BLaER1 treated with 17β-estradiol and CSF1 and Interleukin-3, amounts not matched to agents 10 nM and 100 nM (cell line): ENCODE measurements at regions not wholly inside any gene's neighbourhood (a gene's known extent, or its start where the extent isn't known, plus 50 kb on each side); places are given as distances from the start of the nearest gene placed in this dataset.
A peak's percentile ranks its signal among the peaks of the same experiment; 100 is the strongest.

Source experiments
- H3K27ac ChIP-seq, 11 experiments: shearing (Covaris generic); formaldehyde crosslinking; 2 replicates each; pipeline ENCODE4 v1.8.1; 2022
- H3K27me3 ChIP-seq, 11 experiments: shearing (Covaris generic); formaldehyde crosslinking; 2 replicates each; pipeline ENCODE4 v1.8.1; 2022
- H3K36me3 ChIP-seq, 11 experiments: shearing (Covaris generic); formaldehyde crosslinking; 2 replicates each; pipeline ENCODE4 v1.8.1; 2022
- H3K4me1 ChIP-seq, 10 experiments: shearing (Covaris generic); formaldehyde crosslinking; 2 replicates each; pipeline ENCODE4 v1.8.1; 2022
- H3K4me2 ChIP-seq, 11 experiments: shearing (Covaris generic); formaldehyde crosslinking; 2 replicates each; pipeline ENCODE4 v1.8.1; 2022
- H3K4me3 ChIP-seq, 10 experiments: shearing (Covaris generic); formaldehyde crosslinking; 2 replicates each; pipeline ENCODE4 v1.8.1; 2022
- H3K9ac ChIP-seq, 11 experiments: shearing (Covaris generic); formaldehyde crosslinking; 2 replicates each; pipeline ENCODE4 v1.8.1; 2022
- H3K9me3 ChIP-seq, 11 experiments: shearing (Covaris generic); formaldehyde crosslinking; replicated peaks in 1 of 11; 2 replicates each; pipeline ENCODE4 v1.8.1; 2022
- H4K20me1 ChIP-seq, 11 experiments: shearing (Covaris generic); formaldehyde crosslinking; 2 replicates each; pipeline ENCODE4 v1.8.1; 2022
- Cebpa-rat ChIP-seq, 11 experiments: shearing (Covaris generic); IDR thresholded peaks; 2 replicates each; pipeline ENCODE4 v1.8.1; 2022

DNA sequence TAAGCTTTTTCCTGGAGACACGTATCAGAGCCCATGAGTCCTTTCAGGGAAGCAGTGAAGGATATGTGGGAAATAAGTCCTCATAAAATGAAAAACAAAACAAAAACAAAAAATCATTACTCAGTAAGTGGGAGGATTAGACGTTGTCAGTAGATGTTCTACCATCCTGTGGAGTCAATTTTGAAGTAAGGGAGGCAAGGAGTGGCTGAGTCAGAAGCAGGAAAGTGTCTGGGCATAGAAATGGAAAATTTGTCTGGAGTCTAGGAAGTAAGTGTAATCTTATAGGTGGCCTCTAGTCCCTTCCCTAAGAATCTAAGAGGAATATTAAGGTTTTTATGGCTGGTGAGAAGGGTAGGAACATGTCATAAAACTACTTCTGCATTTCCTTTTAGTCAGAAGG, 339.8 kb upstream of the SEMA6D start:
- no peaks in the 10 kb centered on the region for H3K36me3 ChIP-seq
- no peak overlapping the region for H3K27ac ChIP-seq
- no peak for TF ChIP-seq Cebpa-rat (IDR thresholded peaks at IDR 0.05)
- no peaks in the 10 kb centered on the region for H4K20me1 ChIP-seq
- no peak overlapping the region for H3K4me3 ChIP-seq
- H3K27me3 ChIP-seq = no peaks in the 10 kb centered on the region
- H3K9ac ChIP-seq = no peak overlapping the region
- H3K9me3 ChIP-seq = no peaks in the 10 kb centered on the region
- H3K4me2 ChIP-seq = 0 out of 22 replicates have a peak overlapping the region, but pooled peaks of 1 of the 11 experiments have one; percentile 6
- peaks cover 0 to 35% (median 9%) of the 10 kb centered on the region in 10 experiments; a peak in 14 of 20 replicates for H3K4me1 ChIP-seq

DNA sequence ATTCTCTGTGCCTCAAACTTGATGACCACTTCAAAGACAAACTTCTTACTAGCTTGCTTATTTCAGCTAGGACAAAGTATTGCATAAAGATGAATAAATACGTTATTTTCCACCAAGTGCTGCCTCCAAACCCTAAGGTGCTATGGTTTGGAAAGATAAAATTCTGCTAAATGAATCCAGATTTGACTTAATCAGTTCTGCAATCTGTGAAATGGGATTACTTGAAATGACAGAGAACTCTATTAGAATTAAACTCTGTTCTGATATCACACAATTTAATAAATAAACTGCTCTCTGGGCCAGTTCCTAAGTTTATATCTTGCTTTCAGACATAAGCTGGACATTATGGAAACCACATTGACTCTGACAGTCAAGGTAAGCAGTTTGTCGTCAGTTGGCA, 338.8 kb upstream of the SEMA6D start:
- peak overlapping the region in 5 of 11 experiments; percentile 3 to 49 (median 35); a peak in 5 of 22 replicates for H3K4me2 ChIP-seq
- peaks cover 0 to 35% (median 9%) of the 10 kb centered on the region in 10 experiments; a peak in 14 of 20 replicates for H3K4me1 ChIP-seq
- TF ChIP-seq Cebpa-rat (IDR thresholded peaks at IDR 0.05) = no peak
- H3K27me3 ChIP-seq = no peaks in the 10 kb centered on the region
- no peak overlapping the region for H3K9ac ChIP-seq
- H3K9me3 ChIP-seq = no peaks in the 10 kb centered on the region
- H3K4me3 ChIP-seq = no peak overlapping the region
- H4K20me1 ChIP-seq = no peaks in the 10 kb centered on the region
- no peak overlapping the region for H3K27ac ChIP-seq
- H3K36me3 ChIP-seq = no peaks in the 10 kb centered on the region

DNA sequence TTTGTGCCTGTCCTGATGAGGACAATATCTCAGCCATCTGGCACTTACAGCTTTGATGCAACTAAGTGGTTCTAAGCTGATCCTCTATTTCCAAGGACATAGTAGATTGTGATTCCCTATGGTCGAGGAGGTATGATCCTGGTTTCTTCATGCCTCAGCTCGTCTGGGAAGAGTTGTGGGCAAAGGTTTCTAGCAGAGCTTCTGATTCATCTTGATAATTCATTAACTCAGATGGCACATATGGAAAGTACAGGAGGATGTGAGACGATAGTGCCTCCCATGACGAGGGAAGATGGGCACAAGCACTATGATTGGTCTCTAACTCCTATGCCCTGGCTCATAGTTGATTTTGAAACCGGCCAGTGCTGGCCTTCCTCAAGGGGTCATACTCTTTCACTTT, 334.2 kb upstream of the SEMA6D start:
- H3K4me2 ChIP-seq = no peak overlapping the region
- no peak for TF ChIP-seq Cebpa-rat (IDR thresholded peaks at IDR 0.05)
- H4K20me1 ChIP-seq = no peaks in the 10 kb centered on the region
- no peak overlapping the region for H3K27ac ChIP-seq
- H3K9ac ChIP-seq = no peak overlapping the region
- no peaks in the 10 kb centered on the region for H3K9me3 ChIP-seq
- H3K4me3 ChIP-seq = no peak overlapping the region
- no peaks in the 10 kb centered on the region for H3K36me3 ChIP-seq
- H3K4me1 ChIP-seq = peaks cover 0 to 9% (median 6%) of the 10 kb centered on the region in 10 experiments; a peak in 9 of 20 replicates
- no peaks in the 10 kb centered on the region for H3K27me3 ChIP-seq

DNA sequence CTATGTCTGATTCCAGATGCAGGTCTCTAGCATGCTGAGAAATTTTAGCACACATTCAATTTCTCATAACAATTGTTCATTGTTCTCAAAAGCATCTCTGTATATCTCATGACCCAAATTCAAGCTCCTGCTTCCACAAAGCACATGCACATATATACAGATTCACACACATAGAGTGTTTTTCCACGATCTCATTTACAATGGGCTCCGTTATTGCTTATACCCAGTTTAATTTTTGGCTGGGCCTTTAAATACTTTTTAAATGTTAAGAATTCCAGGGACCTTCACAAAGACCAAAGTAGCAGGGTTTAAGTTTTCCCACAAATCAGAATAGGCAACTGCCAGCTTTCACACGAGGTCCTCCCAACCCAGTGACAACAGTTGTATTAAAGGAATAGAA, 333.5 kb upstream of the SEMA6D start:
- H3K36me3 ChIP-seq = no peaks in the 10 kb centered on the region
- H3K9ac ChIP-seq = no peak overlapping the region
- no peaks in the 10 kb centered on the region for H3K9me3 ChIP-seq
- H4K20me1 ChIP-seq = no peaks in the 10 kb centered on the region
- H3K27me3 ChIP-seq = no peaks in the 10 kb centered on the region
- H3K27ac ChIP-seq = no peak overlapping the region
- no peak for TF ChIP-seq Cebpa-rat (IDR thresholded peaks at IDR 0.05)
- H3K4me3 ChIP-seq = no peak overlapping the region
- peaks cover 0 to 4% (median 0%) of the 10 kb centered on the region in 10 experiments; a peak in 2 of 20 replicates for H3K4me1 ChIP-seq
- H3K4me2 ChIP-seq = no peak overlapping the region

DNA sequence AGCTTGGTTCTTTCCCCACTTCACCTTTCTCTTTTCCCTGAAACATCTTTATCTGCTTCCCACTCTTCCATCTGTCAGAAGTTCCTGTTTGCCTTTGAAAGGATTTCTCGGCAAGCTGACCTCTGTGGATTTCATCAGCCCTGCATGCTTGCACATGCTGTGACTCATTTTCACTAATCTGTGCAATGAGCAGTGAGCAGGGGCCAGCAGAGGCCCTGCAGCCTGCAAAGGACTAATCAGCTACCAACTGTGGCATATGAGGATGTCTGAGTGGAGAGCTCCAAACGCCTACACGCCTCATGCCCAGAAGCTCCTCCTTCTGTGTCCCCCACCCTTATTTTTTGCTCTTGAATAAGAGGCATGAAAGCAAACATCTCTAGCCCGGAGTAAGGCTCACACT, 333.0 kb upstream of the SEMA6D start:
- Histone ChIP-seq H3K4me2 (peak overlapping the region in 1 of 11 experiments; percentile 34; a peak in 1 of 22 replicates), H3K27me3 (no peaks in the 10 kb centered on the region), H3K9me3 (no peaks in the 10 kb centered on the region), H3K27ac (no peak overlapping the region), H3K4me3 (no peak overlapping the region), H3K4me1 (peaks cover 0 to 4% (median 0%) of the 10 kb centered on the region in 10 experiments; a peak in 1 of 20 replicates), H3K36me3 (no peaks in the 10 kb centered on the region), H4K20me1 (no peaks in the 10 kb centered on the region), H3K9ac (no peak overlapping the region)
- TF ChIP-seq Cebpa-rat (IDR thresholded peaks at IDR 0.05) = no peak

DNA sequence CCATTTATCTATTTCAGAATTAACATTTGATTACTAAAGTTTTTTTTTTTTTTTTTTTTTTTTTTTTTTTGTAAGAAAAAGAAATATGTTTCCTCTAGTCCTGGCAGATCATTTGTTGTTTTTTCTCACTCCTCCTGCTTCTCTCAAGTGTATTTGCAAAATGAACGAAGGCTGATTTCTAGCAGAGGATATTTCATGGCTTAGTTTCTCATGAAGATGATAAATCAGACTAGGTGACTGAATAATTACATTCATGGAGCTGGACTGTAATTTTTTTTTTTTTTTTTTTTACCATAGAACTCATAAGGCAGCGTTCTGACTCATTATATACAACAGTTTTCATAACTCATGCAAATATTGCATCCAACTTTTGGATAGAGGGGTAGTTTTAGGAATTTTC, 332.5 kb upstream of the SEMA6D start:
- Histone ChIP-seq H4K20me1 (no peaks in the 10 kb centered on the region), H3K4me3 (no peak overlapping the region), H3K9ac (no peak overlapping the region), H3K4me2 (no peak overlapping the region), H3K9me3 (no peaks in the 10 kb centered on the region), H3K36me3 (no peaks in the 10 kb centered on the region), H3K27ac (no peak overlapping the region), H3K27me3 (no peaks in the 10 kb centered on the region), H3K4me1 (peaks cover 0 to 4% (median 0%) of the 10 kb centered on the region in 10 experiments; a peak in 1 of 20 replicates)
- TF ChIP-seq Cebpa-rat (IDR thresholded peaks at IDR 0.05) = no peak

DNA sequence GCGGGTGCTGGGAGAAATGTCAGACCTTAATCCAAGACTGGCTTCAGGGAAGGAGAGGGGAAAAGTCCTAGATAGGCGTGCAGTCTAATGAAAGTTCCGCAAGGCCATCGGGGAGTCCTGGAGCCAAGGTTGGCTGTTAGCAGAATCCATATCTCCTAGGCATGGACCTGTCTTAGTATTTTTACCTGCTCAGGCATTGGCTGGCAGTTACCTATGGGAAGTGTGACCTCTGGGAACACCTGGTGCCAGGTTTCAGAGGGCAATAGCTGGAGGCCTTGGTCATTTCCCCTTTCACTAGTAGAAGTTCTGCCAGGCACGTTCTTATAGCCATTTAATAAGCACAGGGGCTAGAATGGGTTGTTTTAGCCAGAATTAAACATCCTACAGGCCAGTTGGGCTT, 330.8 kb upstream of the SEMA6D start:
- Histone ChIP-seq H3K9me3 (no peaks in the 10 kb centered on the region), H3K27ac (no peak overlapping the region), H3K27me3 (no peaks in the 10 kb centered on the region), H3K4me3 (no peak overlapping the region), H3K4me1 (peaks cover 0 to 20% (median 0%) of the 10 kb centered on the region in 10 experiments; a peak in 3 of 20 replicates), H3K9ac (no peak overlapping the region), H3K36me3 (no peaks in the 10 kb centered on the region), H4K20me1 (no peaks in the 10 kb centered on the region), H3K4me2 (no peak overlapping the region)
- no peak for TF ChIP-seq Cebpa-rat (IDR thresholded peaks at IDR 0.05)

DNA sequence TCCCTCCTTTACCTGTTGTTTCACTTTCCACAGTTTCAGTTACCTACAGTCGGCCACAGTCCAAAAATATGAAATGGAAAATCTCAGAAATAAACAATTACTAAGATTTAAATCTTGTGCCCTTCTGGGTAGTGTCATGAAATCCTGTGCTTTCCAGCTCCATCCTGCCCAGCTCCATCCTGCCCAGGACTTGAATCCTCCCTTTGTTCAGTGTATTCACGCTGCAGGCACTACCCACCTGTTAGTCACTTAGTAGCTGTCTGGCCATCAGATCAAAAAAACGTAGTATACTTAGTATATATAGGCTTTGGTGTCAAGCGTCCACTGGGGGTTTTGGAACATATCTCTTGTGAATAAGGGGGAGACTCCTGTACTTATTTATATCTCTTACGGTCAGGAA, 329.0 kb upstream of the SEMA6D start:
- Histone ChIP-seq H3K4me3 (no peak overlapping the region), H3K36me3 (no peaks in the 10 kb centered on the region), H3K27ac (no peak overlapping the region), H3K27me3 (no peaks in the 10 kb centered on the region), H4K20me1 (no peaks in the 10 kb centered on the region), H3K4me2 (no peak overlapping the region), H3K9me3 (no peaks in the 10 kb centered on the region), H3K9ac (no peak overlapping the region), H3K4me1 (peaks cover 0 to 26% (median 0%) of the 10 kb centered on the region in 10 experiments; a peak in 3 of 20 replicates)
- no peak for TF ChIP-seq Cebpa-rat (IDR thresholded peaks at IDR 0.05)

DNA sequence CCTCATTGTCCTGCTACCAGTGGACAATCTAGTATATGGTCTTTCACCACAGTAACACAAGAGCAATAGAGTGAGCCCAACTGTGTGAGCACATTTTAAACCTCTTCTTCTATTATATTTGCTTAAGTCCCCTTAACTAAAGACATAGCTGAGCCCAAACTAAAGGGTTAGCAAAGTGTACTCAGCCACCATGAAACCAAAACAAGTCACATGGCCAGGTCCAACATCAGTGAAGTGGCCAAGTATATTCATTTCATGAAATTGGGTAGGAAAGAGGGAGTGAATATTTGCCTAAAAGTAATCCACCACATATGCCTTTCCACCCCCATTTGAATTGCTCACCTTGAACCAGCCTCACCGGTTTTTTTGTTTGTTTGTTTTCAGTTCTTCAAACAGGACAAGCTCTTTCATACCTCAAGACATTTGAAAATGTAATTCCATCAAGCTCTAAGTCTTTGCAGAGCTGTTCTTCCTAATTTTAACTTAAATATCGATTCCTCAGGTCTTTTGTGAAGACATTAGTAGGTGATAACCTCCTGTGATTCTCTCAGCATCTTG, 327.0 kb upstream of the SEMA6D start:
- H3K4me1 ChIP-seq = peaks cover 0 to 38% (median 8%) of the 10 kb centered on the region in 10 experiments; a peak in 14 of 20 replicates
- H3K9me3 ChIP-seq = no peaks in the 10 kb centered on the region
- H3K27ac ChIP-seq = no peak overlapping the region
- no peak overlapping the region for H3K9ac ChIP-seq
- no peak for TF ChIP-seq Cebpa-rat (IDR thresholded peaks at IDR 0.05)
- peak overlapping the region in 2 of 11 experiments; percentile 2 to 23; a peak in 3 of 22 replicates for H3K4me2 ChIP-seq
- no peaks in the 10 kb centered on the region for H4K20me1 ChIP-seq
- no peaks in the 10 kb centered on the region for H3K36me3 ChIP-seq
- H3K4me3 ChIP-seq = no peak overlapping the region
- no peaks in the 10 kb centered on the region for H3K27me3 ChIP-seq

DNA sequence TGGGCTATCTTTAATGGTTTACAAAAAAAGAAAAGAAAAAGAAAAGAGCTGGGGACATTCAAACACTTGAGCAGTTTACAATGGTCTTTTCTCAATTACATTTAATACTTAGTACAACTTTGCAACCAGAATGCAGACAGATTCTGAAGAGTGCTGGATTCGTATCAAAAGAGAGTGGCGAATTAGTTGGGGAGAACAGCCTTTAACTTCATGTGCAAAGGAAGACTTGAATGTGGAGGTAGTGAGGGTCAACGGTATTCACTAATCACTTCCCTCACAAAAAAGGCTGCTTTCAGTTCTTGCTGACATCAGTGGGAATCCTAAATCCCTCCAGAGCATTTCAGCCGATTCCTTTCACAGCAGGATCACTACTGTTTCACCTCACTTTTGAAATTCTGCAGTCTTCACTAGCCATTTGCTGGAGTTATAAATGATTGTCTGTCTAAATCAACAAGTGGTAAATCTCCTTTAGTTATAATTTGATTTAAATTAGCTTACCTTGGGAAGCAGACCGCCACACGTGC, 323.0 kb upstream of the SEMA6D start:
- no peaks in the 10 kb centered on the region for H3K36me3 ChIP-seq
- no peak for TF ChIP-seq Cebpa-rat (IDR thresholded peaks at IDR 0.05)
- peaks cover 3 to 53% (median 16%) of the 10 kb centered on the region in 10 experiments; a peak in 15 of 20 replicates for H3K4me1 ChIP-seq
- H3K4me2 ChIP-seq = peak overlapping the region in 4 of 11 experiments; percentile 26 to 75 (median 54); a peak in 6 of 22 replicates
- peak overlapping the region in 6 of 11 experiments; percentile 1 to 48 (median 13); a peak in 11 of 22 replicates for H3K27ac ChIP-seq
- no peak overlapping the region for H3K9ac ChIP-seq
- no peaks in the 10 kb centered on the region for H3K27me3 ChIP-seq
- no peaks in the 10 kb centered on the region for H3K9me3 ChIP-seq
- no peaks in the 10 kb centered on the region for H4K20me1 ChIP-seq
- no peak overlapping the region for H3K4me3 ChIP-seq
